ENCODE measurements at regions not wholly inside any gene's neighbourhood (a gene's known extent, or its start where the extent isn't known, plus 50 kb on each side); places are given as distances from the start of the nearest gene placed in this dataset.

- TF ChIP-seq CTCF (IDR thresholded peaks at IDR 0.05): no peak
- no peak for TF ChIP-seq POLR2A (IDR thresholded peaks at IDR 0.05)
These were observed 219.4 kb downstream of the SETD4 start for GRCh38 chr21:35840949-35841348.

Data from tibial nerve (tissue), 3 donors.